ENCODE measurements at regions not wholly inside any gene's neighbourhood (a gene's known extent, or its start where the extent isn't known, plus 50 kb on each side); places are given as distances from the start of the nearest gene placed in this dataset.

GRCh38 chr10:123289432-123289831, 135.2 kb downstream of the BUB3 start:
- ATAC-seq = no peak
- Histone ChIP-seq H3K36me3 (no peaks in the 10 kb centered on the region), H3K9me3 (peaks cover 0 to 21% (median 0%) of the 10 kb centered on the region in 12 donors), H3K27me3 (no peaks in the 10 kb centered on the region), H3K27ac (no peak overlapping the region), H3K4me1 (no peaks in the 10 kb centered on the region), H3K4me3 (no peak overlapping the region)
- no peak for TF ChIP-seq POLR2A (IDR thresholded peaks at IDR 0.05)
- no peak for TF ChIP-seq CTCF (IDR thresholded peaks at IDR 0.05)
- intact Hi-C loops (cut with DNase I) = no loop called here
- 71 to 89% (median 85%) methylated on average over 1 of the region's 1 CpG for WGBS, 4 donors
- DNase-seq = no peak

GRCh38 chr10:123294109-123294508, 139.9 kb downstream of the BUB3 start:
- no peak for TF ChIP-seq CTCF (IDR thresholded peaks at IDR 0.05)
- no peak for TF ChIP-seq POLR2A (IDR thresholded peaks at IDR 0.05)
- H3K27ac ChIP-seq = no peak overlapping the region
- H3K4me1 ChIP-seq = no peaks in the 10 kb centered on the region
- DNase-seq (no peak), ATAC-seq (no peak)
- no peaks in the 10 kb centered on the region for H3K27me3 ChIP-seq
- intact Hi-C loops (cut with DNase I) = no loop called here
- H3K9me3 ChIP-seq = peaks cover 0 to 21% (median 0%) of the 10 kb centered on the region in 12 donors
- H3K4me3 ChIP-seq = no peak overlapping the region
- H3K36me3 ChIP-seq = no peaks in the 10 kb centered on the region
- 75 to 84% (median 82%) methylated on average over 5 of the region's 5 CpGs for WGBS, 4 donors

GRCh38 chr10:123294886-123295285, 140.7 kb downstream of the BUB3 start:
- TF ChIP-seq CTCF (IDR thresholded peaks at IDR 0.05) (no peak), POLR2A (IDR thresholded peaks at IDR 0.05) (no peak)
- Histone ChIP-seq H3K27ac (no peak overlapping the region), H3K9me3 (peaks cover 0 to 19% (median 0%) of the 10 kb centered on the region in 12 donors), H3K4me3 (no peak overlapping the region), H3K36me3 (no peaks in the 10 kb centered on the region), H3K27me3 (no peaks in the 10 kb centered on the region), H3K4me1 (no peaks in the 10 kb centered on the region)
- ATAC-seq (no peak), DNase-seq (no peak)
- 77 to 93% (median 91%) methylated on average over 4 of the region's 4 CpGs for WGBS, 4 donors
- intact Hi-C loops (cut with DNase I) = no loop called here

GRCh38 chr10:123295644-123296043, 141.4 kb downstream of the BUB3 start:
- no peak for TF ChIP-seq CTCF (IDR thresholded peaks at IDR 0.05)
- TF ChIP-seq POLR2A (IDR thresholded peaks at IDR 0.05) = no peak
- no peaks in the 10 kb centered on the region for H3K36me3 ChIP-seq
- ATAC-seq = no peak
- H3K27ac ChIP-seq = no peak overlapping the region
- intact Hi-C loops (cut with DNase I) = no loop called here
- H3K4me3 ChIP-seq = no peak overlapping the region
- H3K9me3 ChIP-seq = peaks cover 0 to 13% (median 0%) of the 10 kb centered on the region in 12 donors
- H3K27me3 ChIP-seq = no peaks in the 10 kb centered on the region
- WGBS, 4 donors = 83 to 88% (median 85%) methylated on average over 1 of the region's 1 CpG; no CpG with 5 or more reads in 1 of the 4 donors
- no peak for DNase-seq
- H3K4me1 ChIP-seq = no peaks in the 10 kb centered on the region
